Esophagus squamous epithelium (tissue), 5 donors: ENCODE measurements at regions not wholly inside any gene's neighbourhood (a gene's known extent, or its start where the extent isn't known, plus 50 kb on each side); places are given as distances from the start of the nearest gene placed in this dataset.

Experiments used
- DNase-seq: peaks from one replicate; lab custom pipeline; 2025; lab: John Stamatoyannopoulos, UW
- H3K27ac ChIP-seq, 4 donors: fragments of 200-600 bp; sonication (generic); one replicate each; pipeline ENCODE4 v1.5.1; 2016 to 2019; ENCODE audit warnings: mild to moderate bottlenecking in 1 of 4
- H3K27me3 ChIP-seq, 4 donors: fragments of 200-600 bp; sonication (generic); 1 replicate in 3 of 4; 2 replicates in 1 of 4; pipeline versions ENCODE4 v1.5.1 to v1.6.0; 2017 to 2021; ENCODE audit warnings: antibody characterized with exemption in 1 of 4
- H3K36me3 ChIP-seq, 3 donors: fragments of 200-600 bp; sonication (generic); one replicate each; pipeline ENCODE4 v1.5.1; 2016 to 2019
- H3K4me1 ChIP-seq, 3 donors: fragments of 200-600 bp; sonication (generic); one replicate each; pipeline ENCODE4 v1.5.1; 2017 to 2019
- H3K4me3 ChIP-seq, 4 donors: fragments of 200-600 bp; sonication (generic); 1 replicate in 3 of 4; 2 replicates in 1 of 4; pipeline ENCODE4 v1.5.1; 2016 to 2019; ENCODE audit warnings: mild to moderate bottlenecking in 2 of 4, moderate library complexity in 1 of 4
- H3K9me3 ChIP-seq, 3 donors: fragments of 200-600 bp; sonication (generic); one replicate each; pipeline ENCODE4 v1.5.1; 2016 to 2019
- POLR2A ChIP-seq, 4 donors: fragments of 450-650 bp; IDR thresholded peaks; one replicate each; pipeline ENCODE4 v1.6.1; 2017; ENCODE audit warnings: antibody characterized with exemption in 4 of 4, mild to moderate bottlenecking in 4 of 4, moderate library complexity in 3 of 4
- WGBS, 2 donors: methylation state at CpG; one replicate each; pipeline ENCODE4 v1.1.5; 2018; 5-methylcytosine and 5-hydroxymethylcytosine counted together
- intact Hi-C: fragments of 100-400 bp; cut with DNase I; formaldehyde crosslinking; loops from one replicate; pipeline ENCODE4 v1.15.0; 2022
- TF ChIP-seq, protein P1 (sequence below), 6 experiments: fragments of 450-650 bp in 4 of 6; fragments of 200-600 bp in 2 of 6; sonication (generic) in 2 of 6; IDR thresholded peaks; one replicate each; pipeline ENCODE4 v1.5.1; 2016 to 2019; ENCODE audit warnings: antibody characterized with exemption in 6 of 6, mild to moderate bottlenecking in 4 of 6, moderate library complexity in 4 of 6
- donor health status: DM: yes; HTN: yes; CAD: no.

DNA sequence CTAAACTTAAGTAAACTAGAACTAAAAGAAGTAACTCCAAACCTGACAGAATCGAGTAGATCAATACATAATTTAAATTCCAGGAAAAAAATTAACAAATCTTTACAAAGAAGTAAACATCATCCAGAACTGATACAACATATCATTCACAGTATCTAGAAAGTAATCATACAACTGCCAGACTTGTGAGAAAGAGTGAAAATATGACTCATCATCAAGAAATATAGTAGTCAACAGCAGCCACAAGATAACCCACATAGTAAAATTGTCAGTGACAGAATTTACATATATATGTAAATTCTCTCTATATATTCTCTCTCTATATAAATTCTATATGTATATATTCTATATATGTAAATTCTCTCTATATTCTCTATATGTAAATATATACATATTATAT is 242.8 kb upstream of the RGS17 start:
- WGBS, 2 donors, result 53 to 64% methylated on average over 1 of the region's 1 CpG
- no peak overlapping the region for H3K27ac ChIP-seq
- no peaks in the 10 kb centered on the region for H3K27me3 ChIP-seq
- no peak for DNase-seq
- no peaks in the 10 kb centered on the region for H3K4me1 ChIP-seq
- intact Hi-C loops, result no loop called here
- no peaks in the 10 kb centered on the region for H3K36me3 ChIP-seq
- peaks cover 0 to 10% (median 0%) of the 10 kb centered on the region in 3 donors for H3K9me3 ChIP-seq
- no peak overlapping the region for H3K4me3 ChIP-seq
- no peak for TF ChIP-seq POLR2A (IDR thresholded peaks at IDR 0.05)
- TF ChIP-seq, protein P1, sequence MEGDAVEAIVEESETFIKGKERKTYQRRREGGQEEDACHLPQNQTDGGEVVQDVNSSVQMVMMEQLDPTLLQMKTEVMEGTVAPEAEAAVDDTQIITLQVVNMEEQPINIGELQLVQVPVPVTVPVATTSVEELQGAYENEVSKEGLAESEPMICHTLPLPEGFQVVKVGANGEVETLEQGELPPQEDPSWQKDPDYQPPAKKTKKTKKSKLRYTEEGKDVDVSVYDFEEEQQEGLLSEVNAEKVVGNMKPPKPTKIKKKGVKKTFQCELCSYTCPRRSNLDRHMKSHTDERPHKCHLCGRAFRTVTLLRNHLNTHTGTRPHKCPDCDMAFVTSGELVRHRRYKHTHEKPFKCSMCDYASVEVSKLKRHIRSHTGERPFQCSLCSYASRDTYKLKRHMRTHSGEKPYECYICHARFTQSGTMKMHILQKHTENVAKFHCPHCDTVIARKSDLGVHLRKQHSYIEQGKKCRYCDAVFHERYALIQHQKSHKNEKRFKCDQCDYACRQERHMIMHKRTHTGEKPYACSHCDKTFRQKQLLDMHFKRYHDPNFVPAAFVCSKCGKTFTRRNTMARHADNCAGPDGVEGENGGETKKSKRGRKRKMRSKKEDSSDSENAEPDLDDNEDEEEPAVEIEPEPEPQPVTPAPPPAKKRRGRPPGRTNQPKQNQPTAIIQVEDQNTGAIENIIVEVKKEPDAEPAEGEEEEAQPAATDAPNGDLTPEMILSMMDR (IDR thresholded peaks at IDR 0.05), result no peak

DNA sequence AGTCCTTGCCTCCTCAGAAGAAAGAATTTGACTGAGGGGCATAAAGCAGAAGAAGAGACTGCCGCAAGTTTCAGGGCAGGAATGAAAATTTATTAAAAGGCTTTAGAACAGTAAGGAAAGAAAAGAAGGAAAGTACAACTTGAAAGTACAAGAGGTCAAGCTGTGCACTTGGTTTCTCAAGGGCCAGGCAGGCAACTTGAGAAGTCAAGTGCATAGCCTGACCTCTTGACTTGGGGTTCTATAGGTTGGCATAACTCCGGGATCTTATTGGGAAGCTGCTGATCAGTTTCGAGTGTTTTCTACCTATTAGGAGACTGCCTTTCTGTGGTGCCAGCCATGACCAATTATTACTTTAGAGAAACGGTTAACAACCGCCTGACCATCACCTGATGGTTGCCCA is 237.0 kb upstream of the RGS17 start:
- intact Hi-C loops, result no loop called here
- H3K27me3 ChIP-seq, result no peaks in the 10 kb centered on the region
- no peaks in the 10 kb centered on the region for H3K36me3 ChIP-seq
- WGBS, 2 donors, result 72 to 77% methylated on average over 5 of the region's 5 CpGs
- no peaks in the 10 kb centered on the region for H3K4me1 ChIP-seq
- H3K4me3 ChIP-seq, result no peak overlapping the region
- no peak for TF ChIP-seq POLR2A (IDR thresholded peaks at IDR 0.05)
- TF ChIP-seq, protein P1 (IDR thresholded peaks at IDR 0.05), result no peak
- no peak overlapping the region for H3K27ac ChIP-seq
- H3K9me3 ChIP-seq, result peaks cover 0 to 10% (median 0%) of the 10 kb centered on the region in 3 donors
- DNase-seq, result no peak

DNA sequence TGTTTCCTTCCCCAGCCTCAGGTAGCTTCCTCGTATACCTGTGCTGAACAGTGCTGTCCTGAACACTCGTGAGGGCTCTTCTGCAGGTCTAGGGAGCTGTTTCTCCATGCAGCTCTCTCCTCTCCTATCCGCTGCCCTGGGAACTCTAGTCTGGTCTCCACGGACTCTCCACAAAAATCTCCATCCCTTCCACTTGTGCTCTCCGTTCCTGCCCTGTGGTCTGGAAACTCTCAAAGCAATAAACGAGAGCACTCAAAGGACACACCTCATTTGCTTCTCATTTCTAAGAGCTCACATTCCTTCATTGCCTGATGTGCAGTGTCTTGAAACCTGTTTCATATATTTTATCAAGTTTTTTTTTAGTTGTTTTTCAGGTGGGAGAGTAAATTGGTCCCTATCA is 235.9 kb upstream of the RGS17 start:
- Histone ChIP-seq H3K27me3 (no peaks in the 10 kb centered on the region), H3K4me1 (no peaks in the 10 kb centered on the region), H3K4me3 (no peak overlapping the region), H3K27ac (no peak overlapping the region), H3K36me3 (no peaks in the 10 kb centered on the region), H3K9me3 (peaks cover 0 to 10% (median 0%) of the 10 kb centered on the region in 3 donors)
- DNase-seq, result no peak
- WGBS, 2 donors, result 79 to 80% methylated on average over 6 of the region's 6 CpGs
- intact Hi-C loops, result no loop called here
- TF ChIP-seq, protein P1 (IDR thresholded peaks at IDR 0.05), result no peak
- TF ChIP-seq POLR2A (IDR thresholded peaks at IDR 0.05), result no peak

DNA sequence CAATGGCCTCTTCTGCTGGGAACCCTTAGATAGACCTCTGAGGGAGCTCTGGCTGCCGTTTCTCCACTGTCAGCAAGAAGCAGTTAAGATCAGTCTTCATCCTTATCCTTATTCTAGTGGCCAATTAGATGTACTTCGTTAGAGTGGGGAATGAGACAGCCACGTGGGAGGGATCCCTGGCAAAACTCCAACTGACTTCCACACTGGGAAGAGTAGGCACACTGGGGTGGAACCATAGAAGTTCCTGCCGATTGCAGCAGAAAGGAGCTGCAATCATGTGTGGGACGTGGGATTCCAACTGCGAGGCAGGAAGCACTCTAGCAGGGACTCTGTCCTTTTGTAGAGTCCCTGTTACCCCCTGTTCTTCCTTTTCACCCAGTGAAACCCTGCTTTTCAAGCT is 226.3 kb upstream of the RGS17 start:
- intact Hi-C loops, result no loop called here

DNA sequence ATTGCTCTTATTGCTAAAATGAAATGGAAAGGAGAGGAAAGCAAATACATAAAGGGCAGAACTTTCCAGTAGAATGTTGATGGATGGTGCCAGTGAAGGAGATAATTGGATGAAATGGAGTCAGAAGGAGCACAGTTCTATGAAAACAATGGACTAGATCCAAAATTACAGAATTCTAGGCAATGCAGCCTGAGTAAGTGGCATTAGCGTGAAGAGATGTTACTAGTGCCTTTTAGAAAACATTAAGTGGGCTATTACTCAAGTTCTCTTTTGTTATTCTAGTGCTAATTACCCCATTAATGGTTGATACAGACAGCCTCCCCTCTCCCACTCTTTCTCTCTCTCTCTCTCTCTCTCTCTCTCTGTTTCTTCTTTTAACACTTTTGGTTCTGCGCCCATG is 209.5 kb upstream of the RGS17 start:
- DNase-seq, result no peak
- no peak overlapping the region for H3K27ac ChIP-seq
- intact Hi-C loops, result no loop called here
- H3K4me3 ChIP-seq, result no peak overlapping the region
- no peaks in the 10 kb centered on the region for H3K4me1 ChIP-seq
- H3K9me3 ChIP-seq, result peaks cover 0 to 3% (median 0%) of the 10 kb centered on the region in 3 donors
- TF ChIP-seq, protein P1 (IDR thresholded peaks at IDR 0.05), result no peak
- TF ChIP-seq POLR2A (IDR thresholded peaks at IDR 0.05), result no peak
- WGBS, 2 donors, result 76 to 85% methylated on average over 2 of the region's 2 CpGs
- H3K27me3 ChIP-seq, result no peaks in the 10 kb centered on the region
- H3K36me3 ChIP-seq, result no peaks in the 10 kb centered on the region

More for the DNA sequence above, 226.3 kb upstream of the RGS17 start:
- H3K4me3 ChIP-seq, result no peak overlapping the region
- H3K4me1 ChIP-seq, result no peaks in the 10 kb centered on the region
- no peaks in the 10 kb centered on the region for H3K27me3 ChIP-seq
- TF ChIP-seq, protein P1 (IDR thresholded peaks at IDR 0.05), result no peak
- TF ChIP-seq POLR2A (IDR thresholded peaks at IDR 0.05), result no peak
- H3K9me3 ChIP-seq, result no peaks in the 10 kb centered on the region
- H3K27ac ChIP-seq, result no peak overlapping the region
- DNase-seq, result no peak
- WGBS, 2 donors, result 60 to 70% methylated on average over 4 to 6 of the region's 6 CpGs
- H3K36me3 ChIP-seq, result no peaks in the 10 kb centered on the region
